Glutamatergic neuron (in vitro differentiated cells): ENCODE measurements at regions not wholly inside any gene's neighbourhood (a gene's known extent, or its start where the extent isn't known, plus 50 kb on each side); places are given as distances from the start of the nearest gene placed in this dataset.

Experiments used
- DNase-seq: peaks from one replicate; pipeline ENCODE4 v3.0.0; 2022
- H3K27ac Mint-ChIP-seq: one replicate; pipeline ENCODE4 v1.8.0; 2020; ENCODE audit warnings: mild to moderate bottlenecking, mixed read lengths, inconsistent platforms; ENCODE audit not compliant: unreplicated experiment
- H3K27me3 Mint-ChIP-seq: one replicate; pipeline ENCODE4 v1.8.0; 2020; ENCODE audit warnings: mild to moderate bottlenecking, moderate library complexity, mixed read lengths, inconsistent platforms; ENCODE audit not compliant: unreplicated experiment
- H3K36me3 Mint-ChIP-seq: one replicate; pipeline ENCODE4 v1.8.0; 2020; ENCODE audit warnings: mild to moderate bottlenecking, mixed read lengths, inconsistent platforms; ENCODE audit not compliant: unreplicated experiment
- H3K4me1 Mint-ChIP-seq: one replicate; pipeline ENCODE4 v1.8.0; 2020; ENCODE audit warnings: mild to moderate bottlenecking, low read depth, mixed read lengths, inconsistent platforms; ENCODE audit not compliant: unreplicated experiment
- H3K4me3 Mint-ChIP-seq: one replicate; pipeline ENCODE4 v1.8.0; 2020; ENCODE audit warnings: mild to moderate bottlenecking, mixed read lengths, inconsistent platforms; ENCODE audit not compliant: unreplicated experiment
- H3K9me3 Mint-ChIP-seq: one replicate; pipeline ENCODE4 v1.8.0; 2020; ENCODE audit warnings: mild to moderate bottlenecking, moderate library complexity, mixed read lengths, inconsistent platforms; ENCODE audit not compliant: unreplicated experiment
- CTCF ChIP-seq: fragments of 200-600 bp; sonication (generic); IDR thresholded peaks from one replicate; pipeline ENCODE4 v1.5.0; 2021; ENCODE audit not compliant: partially characterized antibody, unreplicated experiment

GRCh38 chr9:107127608-107128007 is 155.5 kb upstream of the RAD23B start:
- TF ChIP-seq CTCF: no peak
- H3K27me3 Mint-ChIP-seq: no peaks in the 10 kb centered on the region
- no peaks in the 10 kb centered on the region for H3K36me3 Mint-ChIP-seq
- no peak overlapping the region for H3K4me3 Mint-ChIP-seq
- H3K27ac Mint-ChIP-seq: no peak overlapping the region
- no peak for DNase-seq
- peaks cover 2% of the 10 kb centered on the region for H3K9me3 Mint-ChIP-seq
- peaks cover 5% of the 10 kb centered on the region for H3K4me1 Mint-ChIP-seq

- Mint-ChIP-seq H3K9me3 (peaks cover 2% of the 10 kb centered on the region), H3K36me3 (no peaks in the 10 kb centered on the region), H3K4me1 (peaks cover 5% of the 10 kb centered on the region), H3K4me3 (no peak overlapping the region), H3K27ac (no peak overlapping the region), H3K27me3 (no peaks in the 10 kb centered on the region)
- DNase-seq: no peak
- TF ChIP-seq CTCF: no peak
These were observed 151.8 kb upstream of the RAD23B start for GRCh38 chr9:107131108-107131799.

GRCh38 chr9:107136296-107136695 is 146.8 kb upstream of the RAD23B start:
- H3K27ac Mint-ChIP-seq: no peak overlapping the region
- no peaks in the 10 kb centered on the region for H3K4me1 Mint-ChIP-seq
- no peak overlapping the region for H3K4me3 Mint-ChIP-seq
- H3K9me3 Mint-ChIP-seq: no peaks in the 10 kb centered on the region
- H3K36me3 Mint-ChIP-seq: no peaks in the 10 kb centered on the region
- no peak for TF ChIP-seq CTCF
- peaks cover 3% of the 10 kb centered on the region for H3K27me3 Mint-ChIP-seq
- no peak for DNase-seq

- no peak for DNase-seq
- TF ChIP-seq CTCF: peak; percentile 82
- no peaks in the 10 kb centered on the region for H3K9me3 Mint-ChIP-seq
- H3K4me3 Mint-ChIP-seq: no peak overlapping the region
- H3K36me3 Mint-ChIP-seq: no peaks in the 10 kb centered on the region
- H3K27me3 Mint-ChIP-seq: peaks cover 3% of the 10 kb centered on the region
- no peak overlapping the region for H3K27ac Mint-ChIP-seq
- H3K4me1 Mint-ChIP-seq: no peaks in the 10 kb centered on the region
These were observed 145.4 kb upstream of the RAD23B start for GRCh38 chr9:107137495-107138202.
